Umbilical cord (tissue), 1 donor: ENCODE measurements at regions not wholly inside any gene's neighbourhood (a gene's known extent, or its start where the extent isn't known, plus 50 kb on each side); places are given as distances from the start of the nearest gene placed in this dataset.

Experiments
- DNase-seq: peaks from one replicate; pipeline ENCODE4 v3.0.0-alpha.2; 2015; ENCODE audit warnings: low spot score

GRCh38 chr2:75278821-75279379, 79.6 kb upstream of the TACR1 start:
- DNase-seq, result no peak

GRCh38 chr2:75278314-75278713, 79.0 kb upstream of the TACR1 start:
- DNase-seq, result no peak

- no peak for DNase-seq
Observed at GRCh38 chr2:75277111-75277510, 77.8 kb upstream of the TACR1 start.

GRCh38 chr2:75276093-75277029, 77.0 kb upstream of the TACR1 start:
- no peak for DNase-seq

GRCh38 chr2:75274936-75275335, 75.6 kb upstream of the TACR1 start:
- no peak for DNase-seq

GRCh38 chr2:75268112-75268511, 68.8 kb upstream of the TACR1 start:
- DNase-seq, result no peak

- DNase-seq, result no peak
Observed at GRCh38 chr2:75261923-75262322, 62.6 kb upstream of the TACR1 start.

- DNase-seq, result no peak
Observed at GRCh38 chr2:75260946-75261345, 61.6 kb upstream of the TACR1 start.

GRCh38 chr2:75258620-75259019, 59.3 kb upstream of the TACR1 start:
- DNase-seq, result no peak

- no peak for DNase-seq
Observed at GRCh38 chr2:75256485-75256884, 57.2 kb upstream of the TACR1 start.

- DNase-seq, result no peak
Observed at GRCh38 chr2:75253526-75253925, 54.2 kb upstream of the TACR1 start.

GRCh38 chr2:75251896-75252295, 52.6 kb upstream of the TACR1 start:
- DNase-seq, result no peak
